CD8-positive, alpha-beta memory T cell (primary cell): ENCODE measurements at regions not wholly inside any gene's neighbourhood (a gene's known extent, or its start where the extent isn't known, plus 50 kb on each side); places are given as distances from the start of the nearest gene placed in this dataset.
A peak's percentile ranks its signal among the peaks of the same experiment; 100 is the strongest.

Source experiments
- CTCF ChIA-PET: fragments of 350-600 bp; sonication (Branson Sonifier 250); formaldehyde crosslinking; loops from one replicate; lab custom pipeline; 2021; ENCODE audit warnings: antibody characterized with exemption; lab: Charles Lee
- POLR2A ChIA-PET: fragments of 350-600 bp; sonication (Branson Sonifier 250); formaldehyde crosslinking; loops from one replicate; lab custom pipeline; 2021; ENCODE audit warnings: antibody characterized with exemption; lab: Charles Lee
- DNase-seq, 5 donors: peaks; one replicate each; pipeline versions ENCODE4 v3.0.0 to v3.0.0-alpha.2; 2020 to 2022; ENCODE audit warnings: mixed read lengths in 1 of 5
- H3K27ac ChIP-seq: one replicate; pipeline ENCODE4 v1.7.0; 2013; ENCODE audit warnings: low read depth, mild to moderate bottlenecking, low read length, moderate library complexity
- H3K27me3 ChIP-seq: 2 replicates; pipeline ENCODE4 v1.7.0; 2013; ENCODE audit warnings: low read length, mild to moderate bottlenecking; ENCODE audit not compliant: insufficient read depth, poor library complexity, severe bottlenecking
- H3K36me3 ChIP-seq: 2 replicates; pipeline ENCODE4 v1.7.0; 2013; ENCODE audit warnings: mild to moderate bottlenecking, low read length, moderate library complexity; ENCODE audit not compliant: insufficient read depth
- H3K4me1 ChIP-seq: 2 replicates; pipeline ENCODE4 v1.7.0; 2013; ENCODE audit warnings: mild to moderate bottlenecking, low read length, moderate library complexity; ENCODE audit not compliant: insufficient read depth
- H3K4me3 ChIP-seq: 2 replicates; pipeline ENCODE4 v1.7.0; 2013; ENCODE audit warnings: mild to moderate bottlenecking, low read length
- H3K9me3 ChIP-seq: 2 replicates; pipeline ENCODE4 v1.7.0; 2013; ENCODE audit warnings: mild to moderate bottlenecking, low read length
- H3K27ac Mint-ChIP-seq, 8 donors: one replicate each; pipeline ENCODE4 v1.8.0; 2020 to 2021; ENCODE audit warnings: mixed read lengths in 8 of 8, mild to moderate bottlenecking in 6 of 8, inconsistent platforms in 3 of 8, moderate library complexity in 3 of 8
- H3K27me3 Mint-ChIP-seq, 2 donors: one replicate each; pipeline ENCODE4 v1.8.0; 2020 to 2021; ENCODE audit warnings: mixed read lengths in 2 of 2, mild to moderate bottlenecking in 1 of 2, moderate library complexity in 1 of 2
- H3K36me3 Mint-ChIP-seq, 3 donors: one replicate each; pipeline ENCODE4 v1.8.0; 2020 to 2021; ENCODE audit warnings: mixed read lengths in 3 of 3, inconsistent platforms in 1 of 3, mild to moderate bottlenecking in 1 of 3
- H3K4me1 Mint-ChIP-seq, 3 donors: one replicate each; pipeline ENCODE4 v1.8.0; 2020 to 2021; ENCODE audit warnings: mixed read lengths in 3 of 3, inconsistent platforms in 1 of 3, mild to moderate bottlenecking in 1 of 3
- H3K4me3 Mint-ChIP-seq, 7 donors: one replicate each; pipeline ENCODE4 v1.8.0; 2020 to 2021; ENCODE audit warnings: mixed read lengths in 7 of 7, mild to moderate bottlenecking in 6 of 7, moderate library complexity in 4 of 7, inconsistent platforms in 2 of 7
- H3K9me3 Mint-ChIP-seq, 5 donors: one replicate each; pipeline ENCODE4 v1.8.0; 2020 to 2022; ENCODE audit warnings: mixed read lengths in 5 of 5, mild to moderate bottlenecking in 3 of 5, moderate library complexity in 2 of 5, inconsistent platforms in 1 of 5

DNA sequence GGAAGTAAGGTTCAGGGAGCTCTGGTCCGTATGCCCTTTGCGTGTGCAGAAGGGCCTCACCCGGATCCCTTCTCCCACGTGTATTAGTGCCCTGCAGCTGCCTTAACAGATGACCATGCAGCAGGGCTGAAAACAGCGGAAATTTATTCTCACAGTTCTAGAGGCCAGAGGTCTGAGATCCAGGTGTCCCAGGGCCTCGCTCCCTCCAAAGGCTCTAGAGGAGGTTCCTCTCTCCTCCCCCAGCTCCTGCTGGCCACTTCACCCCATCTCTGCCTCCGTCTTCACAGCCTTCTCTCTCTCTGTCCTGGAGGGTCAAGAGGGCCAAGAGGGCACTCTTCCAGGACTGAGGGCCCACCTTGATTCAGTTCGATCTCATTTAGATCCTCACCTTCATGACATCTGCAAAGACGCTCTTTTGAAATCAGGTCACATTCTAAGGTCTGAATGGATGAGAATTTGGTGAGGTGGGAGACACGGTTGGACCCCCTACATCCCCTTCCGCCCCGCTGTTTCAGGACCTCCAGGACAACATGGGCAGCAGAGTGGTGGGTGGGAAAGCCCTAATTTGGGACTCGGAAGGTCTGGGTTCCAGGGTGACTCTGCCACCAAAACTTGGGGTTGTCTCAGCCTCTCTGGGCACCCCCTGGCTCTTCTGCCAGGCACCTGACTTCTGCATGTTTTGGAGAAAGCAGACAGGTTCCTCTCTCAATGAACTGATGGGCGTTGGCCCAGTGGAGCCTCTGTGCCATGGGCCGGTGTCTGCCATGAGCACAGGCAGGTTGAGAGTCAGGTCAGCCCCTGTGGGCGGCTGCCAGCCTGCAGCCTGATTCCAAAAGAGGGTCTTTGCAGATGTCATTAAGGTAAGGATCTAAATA lies 361.2 kb downstream of the SEC14L1 start:
- DNase-seq, result peak in 1 of 5 donors; percentile 46
- peak overlapping the region in 1 of 7 donors; percentile 34 for H3K4me3 Mint-ChIP-seq
- H3K27me3 ChIP-seq, result no peaks in the 10 kb centered on the region
- peaks cover 17% of the 10 kb centered on the region for H3K36me3 ChIP-seq
- no peak overlapping the region for H3K4me3 ChIP-seq
- ChIA-PET POLR2A (interaction anchor here (1.0 kb wide), 1 partner anchor 173 kb away, joined by 3 read pairs; no protein-coding TSS in a partner anchor), CTCF (interaction anchor here (1.0 to 1.5 kb wide), 6 partner anchors 71 to 171 kb away, joined by 3 to 4 read pairs (median 3); no protein-coding TSS in a partner anchor)
- peaks cover 0 to 1% of the 10 kb centered on the region in 2 donors for H3K27me3 Mint-ChIP-seq
- H3K9me3 ChIP-seq, result no peaks in the 10 kb centered on the region
- peaks cover 0 to 6% (median 0%) of the 10 kb centered on the region in 3 donors for H3K4me1 Mint-ChIP-seq
- no peak overlapping the region for H3K27ac ChIP-seq
- H3K36me3 Mint-ChIP-seq, result peaks cover 0 to 52% (median 4%) of the 10 kb centered on the region in 3 donors
- H3K4me1 ChIP-seq, result no peaks in the 10 kb centered on the region
- H3K27ac Mint-ChIP-seq, result peak overlapping the region in 6 of 8 donors; percentile 29 to 82 (median 50)
- H3K9me3 Mint-ChIP-seq, result no peaks in the 10 kb centered on the region

DNA sequence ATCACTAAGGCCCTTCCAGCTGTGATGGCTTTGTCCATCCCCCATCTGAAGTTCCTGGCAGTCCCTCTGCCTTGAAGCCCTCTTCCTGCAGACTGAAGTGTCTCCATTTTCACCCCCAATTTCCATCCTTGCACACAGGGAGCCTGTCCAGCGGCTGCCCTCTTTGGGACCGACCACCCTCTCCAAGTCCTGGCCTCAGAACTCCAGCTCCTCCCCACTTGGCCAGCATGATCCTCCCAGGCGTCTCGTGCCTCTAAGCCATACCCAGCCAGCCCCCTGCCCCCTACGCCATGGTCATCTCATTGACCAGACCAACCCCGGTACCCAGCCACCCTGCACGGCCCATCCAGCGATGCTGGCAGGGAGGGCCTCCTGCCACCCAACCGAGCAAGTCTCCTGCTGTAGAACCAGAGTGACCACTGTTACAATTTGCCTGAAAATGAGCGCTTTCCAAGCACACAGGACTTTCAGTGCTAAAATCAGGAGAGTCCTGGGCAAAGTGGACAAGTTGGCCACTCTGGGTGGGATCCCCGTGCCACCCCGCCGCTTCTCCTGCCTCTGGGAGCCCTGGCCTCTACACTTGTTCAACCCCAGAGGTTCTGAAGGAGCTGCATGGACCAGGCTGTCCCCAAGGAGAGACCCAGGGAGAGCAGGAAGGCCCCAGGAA lies 362.0 kb downstream of the SEC14L1 start:
- CTCF ChIA-PET, result interaction anchor here (1.0 to 1.5 kb wide), 2 partner anchors 73 to 81 kb away, joined by 3 to 4 read pairs; no protein-coding TSS in a partner anchor

DNA sequence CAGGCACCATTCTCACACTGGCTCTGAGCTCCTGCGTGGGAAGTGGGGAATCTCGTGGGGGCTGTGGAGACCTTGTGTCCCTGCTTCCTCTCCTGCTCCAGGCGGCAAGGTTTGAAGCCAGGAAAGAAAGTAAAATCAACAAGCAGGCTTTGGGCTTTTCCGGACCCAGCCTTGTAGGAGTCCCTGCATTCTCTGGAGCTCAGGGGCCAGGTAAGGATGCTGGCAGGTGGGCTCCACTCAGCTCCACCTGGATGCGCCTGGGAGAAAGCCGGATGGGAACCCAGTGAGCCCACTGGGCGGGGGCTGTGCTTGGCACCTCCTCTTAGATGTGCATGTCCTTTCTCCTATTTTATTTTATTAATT lies 362.5 kb downstream of the SEC14L1 start:
- no peaks in the 10 kb centered on the region for H3K9me3 ChIP-seq

More for the DNA sequence above, 362.0 kb downstream of the SEC14L1 start:
- Mint-ChIP-seq H3K36me3 (peaks cover 0 to 45% (median 4%) of the 10 kb centered on the region in 3 donors), H3K27me3 (peaks cover 0 to 1% of the 10 kb centered on the region in 2 donors), H3K4me1 (peaks cover 0 to 6% (median 0%) of the 10 kb centered on the region in 3 donors), H3K4me3 (no peak overlapping the region), H3K9me3 (no peaks in the 10 kb centered on the region), H3K27ac (peak overlapping the region in 6 of 8 donors; percentile 7 to 81 (median 47))
- H3K27ac ChIP-seq, result no peak overlapping the region
- no peaks in the 10 kb centered on the region for H3K4me1 ChIP-seq
- H3K36me3 ChIP-seq, result peaks cover 10% of the 10 kb centered on the region
- POLR2A ChIA-PET, result no interaction called here
- H3K27me3 ChIP-seq, result no peaks in the 10 kb centered on the region
- no peak overlapping the region for H3K4me3 ChIP-seq
- no peaks in the 10 kb centered on the region for H3K9me3 ChIP-seq
- DNase-seq, result peak in 1 of 5 donors; percentile 44

DNA sequence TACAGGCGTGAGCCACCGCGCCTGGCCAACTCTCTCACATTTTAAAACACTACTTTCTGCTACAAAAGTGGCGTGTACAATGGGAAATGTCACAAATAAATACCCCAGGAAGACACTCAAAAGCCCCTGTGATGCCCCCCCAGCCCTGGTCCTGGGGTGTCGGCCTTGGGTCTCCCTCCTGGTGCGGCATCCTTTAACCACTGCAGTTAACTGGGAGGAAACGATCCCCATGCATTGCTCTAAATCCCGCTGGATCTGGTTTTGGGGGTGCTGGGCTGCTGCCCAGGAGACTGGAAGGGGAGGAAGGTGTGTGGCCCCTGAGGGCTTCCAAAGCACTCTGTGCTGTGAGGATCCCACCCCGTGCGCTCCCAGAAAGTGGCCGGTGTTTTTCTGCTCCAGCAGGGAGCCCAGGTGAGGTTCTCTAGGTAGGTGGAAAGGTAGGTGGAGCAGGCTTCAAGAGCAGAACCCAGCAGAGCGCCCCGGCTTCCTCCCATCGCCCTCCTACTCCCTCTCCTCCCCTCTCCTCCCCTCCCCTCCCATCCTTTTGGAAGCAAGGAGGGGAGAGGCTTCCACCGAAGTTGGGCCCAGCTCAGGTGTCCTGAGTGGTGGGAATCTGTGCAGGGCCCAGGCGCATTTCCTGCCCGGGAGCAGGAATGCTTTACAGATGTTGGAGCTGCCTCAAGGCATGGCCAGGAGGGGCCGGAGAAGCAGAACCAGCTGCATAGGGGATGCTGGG lies 363.3 kb downstream of the SEC14L1 start:
- peaks cover 0 to 1% of the 10 kb centered on the region in 2 donors for H3K27me3 Mint-ChIP-seq
- H3K4me3 Mint-ChIP-seq, result no peak overlapping the region
- no peaks in the 10 kb centered on the region for H3K4me1 ChIP-seq
- DNase-seq, result peak in 1 of 5 donors; percentile 44
- ChIA-PET POLR2A (no interaction called here), CTCF (interaction anchor here (1.5 kb wide), 1 partner anchor 74 kb away, joined by 4 read pairs; no protein-coding TSS in a partner anchor)
- no peaks in the 10 kb centered on the region for H3K27me3 ChIP-seq
- H3K4me1 Mint-ChIP-seq, result peaks cover 0 to 6% (median 0%) of the 10 kb centered on the region in 3 donors
- peaks cover 0 to 36% (median 4%) of the 10 kb centered on the region in 3 donors for H3K36me3 Mint-ChIP-seq
- no peak overlapping the region for H3K4me3 ChIP-seq
- peaks cover 10% of the 10 kb centered on the region for H3K36me3 ChIP-seq
- H3K9me3 ChIP-seq, result no peaks in the 10 kb centered on the region
- H3K9me3 Mint-ChIP-seq, result no peaks in the 10 kb centered on the region
- peak overlapping the region in 1 of 8 donors; percentile 20 for H3K27ac Mint-ChIP-seq
- H3K27ac ChIP-seq, result no peak overlapping the region

More for the DNA sequence above, 362.5 kb downstream of the SEC14L1 start:
- no peaks in the 10 kb centered on the region for H3K9me3 Mint-ChIP-seq
- H3K27ac Mint-ChIP-seq, result no peak overlapping the region
- peak in 1 of 5 donors; percentile 43 for DNase-seq
- H3K27me3 Mint-ChIP-seq, result peaks cover 0 to 1% of the 10 kb centered on the region in 2 donors
- no peak overlapping the region for H3K4me3 Mint-ChIP-seq
- Histone ChIP-seq H3K4me1 (no peaks in the 10 kb centered on the region), H3K36me3 (peaks cover 10% of the 10 kb centered on the region), H3K27ac (no peak overlapping the region), H3K27me3 (no peaks in the 10 kb centered on the region), H3K4me3 (no peak overlapping the region)
- ChIA-PET CTCF (interaction anchor here (1.0 to 1.5 kb wide), 2 partner anchors 73 to 81 kb away, joined by 3 to 4 read pairs; no protein-coding TSS in a partner anchor), POLR2A (no interaction called here)
- peaks cover 0 to 6% (median 0%) of the 10 kb centered on the region in 3 donors for H3K4me1 Mint-ChIP-seq
- peaks cover 0 to 41% (median 4%) of the 10 kb centered on the region in 3 donors for H3K36me3 Mint-ChIP-seq

DNA sequence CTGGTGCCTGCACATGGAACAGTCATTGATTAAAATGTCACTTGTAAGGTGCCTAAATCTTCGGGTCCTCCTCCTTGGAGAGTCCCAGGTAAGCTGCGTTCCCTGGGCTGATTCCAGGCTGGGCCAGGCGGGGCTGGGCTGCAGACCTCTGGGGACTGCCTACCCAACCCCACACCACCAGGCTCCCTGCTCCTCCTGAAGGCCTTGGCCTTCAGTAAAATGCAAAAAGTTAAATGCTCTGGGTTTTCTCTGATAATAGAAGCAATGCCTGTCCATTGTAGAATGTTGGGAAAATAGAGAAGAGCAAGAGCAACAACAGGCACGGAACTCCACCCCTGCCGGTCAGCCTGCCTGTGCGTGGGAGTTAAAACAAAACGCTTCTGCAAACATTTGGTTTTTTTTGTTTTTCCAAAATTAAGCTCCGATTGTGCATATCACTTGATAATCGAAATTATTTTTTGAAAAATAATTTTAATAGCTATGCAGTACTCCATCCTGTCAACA lies 363.9 kb downstream of the SEC14L1 start:
- POLR2A ChIA-PET, result no interaction called here

DNA sequence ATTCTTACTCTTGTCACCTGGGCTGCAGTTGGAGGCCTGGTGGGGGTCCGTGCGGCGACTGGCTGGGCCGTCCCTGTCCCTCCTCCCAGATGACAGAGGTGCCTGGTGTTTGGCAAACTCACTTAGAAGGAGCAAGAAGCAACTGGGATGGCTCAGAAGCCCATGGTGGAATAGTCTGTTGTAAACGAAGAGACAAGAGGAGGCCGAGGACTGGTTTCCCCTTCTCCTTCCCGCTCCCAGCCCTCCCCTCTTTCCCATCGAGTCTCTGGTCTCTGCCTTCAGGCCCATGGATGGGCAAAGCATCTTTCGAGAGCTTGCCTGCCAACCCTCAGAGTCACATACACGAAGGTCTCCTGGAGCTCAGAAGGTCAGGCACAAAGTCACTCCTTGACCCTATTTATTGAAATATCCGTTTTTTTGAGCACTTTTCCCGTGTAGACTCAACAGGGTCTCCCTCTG lies 364.4 kb downstream of the SEC14L1 start:
- peak in 1 of 5 donors; percentile 24 for DNase-seq
- peaks cover 0 to 25% (median 1%) of the 10 kb centered on the region in 3 donors for H3K36me3 Mint-ChIP-seq
- peaks cover 0 to under 1% (median 0%) of the 10 kb centered on the region in 5 donors for H3K9me3 Mint-ChIP-seq
- ChIA-PET CTCF (no interaction called here), POLR2A (interaction anchor here (0.6 kb wide), 1 partner anchor 104 kb away, joined by 3 read pairs; no protein-coding TSS in a partner anchor)
- H3K4me3 Mint-ChIP-seq, result no peak overlapping the region
- Histone ChIP-seq H3K36me3 (peaks cover 5% of the 10 kb centered on the region), H3K9me3 (no peaks in the 10 kb centered on the region), H3K4me3 (no peak overlapping the region), H3K27ac (no peak overlapping the region), H3K4me1 (no peaks in the 10 kb centered on the region), H3K27me3 (no peaks in the 10 kb centered on the region)
- H3K27me3 Mint-ChIP-seq, result peaks cover 0 to 1% of the 10 kb centered on the region in 2 donors
- peaks cover 0 to 1% (median 0%) of the 10 kb centered on the region in 3 donors for H3K4me1 Mint-ChIP-seq
- H3K27ac Mint-ChIP-seq, result peak overlapping the region in 1 of 8 donors; percentile 20

More for the DNA sequence above, 363.9 kb downstream of the SEC14L1 start:
- Histone ChIP-seq H3K27me3 (no peaks in the 10 kb centered on the region), H3K36me3 (peaks cover 9% of the 10 kb centered on the region), H3K9me3 (no peaks in the 10 kb centered on the region), H3K4me3 (no peak overlapping the region), H3K4me1 (no peaks in the 10 kb centered on the region), H3K27ac (no peak overlapping the region)
- Mint-ChIP-seq H3K4me1 (peaks cover 0 to 1% (median 0%) of the 10 kb centered on the region in 3 donors), H3K27me3 (peaks cover 0 to 1% of the 10 kb centered on the region in 2 donors), H3K4me3 (no peak overlapping the region), H3K27ac (peak overlapping the region in 1 of 8 donors; percentile 20), H3K9me3 (no peaks in the 10 kb centered on the region), H3K36me3 (peaks cover 0 to 29% (median 4%) of the 10 kb centered on the region in 3 donors)
- DNase-seq, result no peak
- CTCF ChIA-PET, result no interaction called here
